Gastrocnemius medialis (tissue), 4 donors: ENCODE measurements at regions not wholly inside any gene's neighbourhood (a gene's known extent, or its start where the extent isn't known, plus 50 kb on each side); places are given as distances from the start of the nearest gene placed in this dataset.

Source experiments
- ATAC-seq, 2 donors: fragments of 150-250 bp; one replicate each; pipeline ENCODE4 v1.9.1; 2016
- DNase-seq, 2 donors: peaks; one replicate each; pipeline ENCODE4 v3.0.0-alpha.2; 2019
- H3K27ac ChIP-seq, 4 donors: fragments of 200-600 bp; sonication (generic); 1 replicate in 1 of 4; 2 replicates in 3 of 4; pipeline ENCODE4 v1.5.1; 2016 to 2018; ENCODE audit warnings: mild to moderate bottlenecking in 2 of 4, moderate library complexity in 1 of 4
- H3K27me3 ChIP-seq, 3 donors: fragments of 200-600 bp; sonication (generic) in 2 of 3; 1 replicate in 1 of 3; 2 replicates in 2 of 3; pipeline versions ENCODE4 v1.5.1 to v1.6.0; 2016 to 2019; ENCODE audit warnings: mild to moderate bottlenecking in 1 of 3, moderate library complexity in 1 of 3
- H3K36me3 ChIP-seq, 2 donors: fragments of 200-600 bp; sonication (generic) in 1 of 2; one replicate each; pipeline ENCODE4 v1.5.1; 2017 to 2018
- H3K4me1 ChIP-seq, 2 donors: fragments of 200-600 bp; sonication (generic) in 1 of 2; one replicate each; pipeline ENCODE4 v1.5.1; 2016 to 2017; ENCODE audit warnings: mild to moderate bottlenecking in 2 of 2
- H3K4me3 ChIP-seq, 4 donors: fragments of 200-600 bp; sonication (generic) in 3 of 4; 1 replicate in 1 of 4; 2 replicates in 3 of 4; pipeline ENCODE4 v1.5.1; 2016 to 2019; ENCODE audit warnings: mild to moderate bottlenecking in 2 of 4
- H3K9me3 ChIP-seq, 3 donors: fragments of 200-600 bp; sonication (generic) in 2 of 3; 1 replicate in 1 of 3; 2 replicates in 2 of 3; pipeline ENCODE4 v1.5.1; 2016 to 2019
- POLR2A ChIP-seq, 2 donors: fragments of 450-650 bp; IDR thresholded peaks; one replicate each; pipeline ENCODE4 v1.6.1; 2017; ENCODE audit warnings: antibody characterized with exemption in 2 of 2, mild to moderate bottlenecking in 2 of 2, moderate library complexity in 2 of 2
- in situ Hi-C, 4 donors: fragments of 200-750 bp; cut with MboI; loops; one replicate each; pipeline versions ENCODE4 v1.15.0 to v1.8.0; 2017; ENCODE audit warnings: low sequenced_read_pairs in 4 of 4
- intact Hi-C: fragments of 100-400 bp; cut with DNase I; formaldehyde crosslinking; loops from one replicate; pipeline ENCODE4 v1.15.1; 2023; ENCODE audit warnings: low total_unique reads
- TF ChIP-seq, protein P1 (sequence below), 5 experiments: fragments of 450-650 bp in 3 of 5; fragments of 200-600 bp in 2 of 5; sonication (generic) in 2 of 5; IDR thresholded peaks in 4 of 5; conservative IDR thresholded peaks in 1 of 5; 1 replicate in 4 of 5; 2 replicates in 1 of 5; pipeline ENCODE4 v1.5.1; 2016 to 2019; ENCODE audit warnings: antibody characterized with exemption in 5 of 5, mild to moderate bottlenecking in 3 of 5, moderate library complexity in 3 of 5

DNA sequence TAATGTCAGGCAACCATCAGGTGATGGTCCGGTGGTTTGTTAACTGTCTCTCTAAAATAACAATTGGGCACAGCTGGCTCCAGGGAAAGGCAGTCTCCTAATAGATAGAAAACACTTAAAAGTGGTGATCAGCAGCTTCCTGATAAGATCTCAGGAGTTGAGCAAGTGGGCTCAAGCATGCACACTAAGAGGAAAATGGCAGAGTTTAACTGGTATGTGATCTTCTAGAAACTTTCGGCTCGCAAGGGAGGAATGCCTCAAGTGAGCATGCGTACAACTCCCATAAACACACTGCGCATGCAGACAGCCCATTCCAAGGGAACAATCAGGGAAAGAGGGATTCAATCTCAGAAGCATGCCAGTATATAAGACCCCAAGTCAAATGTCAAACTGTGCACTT, 52.2 kb upstream of the VTCN1 start:
- ATAC-seq (no peak), DNase-seq (no peak)
- H3K4me1 ChIP-seq: peaks cover 5 to 6% of the 10 kb centered on the region in 2 donors
- TF ChIP-seq POLR2A (IDR thresholded peaks at IDR 0.05): no peak
- TF ChIP-seq, protein P1, sequence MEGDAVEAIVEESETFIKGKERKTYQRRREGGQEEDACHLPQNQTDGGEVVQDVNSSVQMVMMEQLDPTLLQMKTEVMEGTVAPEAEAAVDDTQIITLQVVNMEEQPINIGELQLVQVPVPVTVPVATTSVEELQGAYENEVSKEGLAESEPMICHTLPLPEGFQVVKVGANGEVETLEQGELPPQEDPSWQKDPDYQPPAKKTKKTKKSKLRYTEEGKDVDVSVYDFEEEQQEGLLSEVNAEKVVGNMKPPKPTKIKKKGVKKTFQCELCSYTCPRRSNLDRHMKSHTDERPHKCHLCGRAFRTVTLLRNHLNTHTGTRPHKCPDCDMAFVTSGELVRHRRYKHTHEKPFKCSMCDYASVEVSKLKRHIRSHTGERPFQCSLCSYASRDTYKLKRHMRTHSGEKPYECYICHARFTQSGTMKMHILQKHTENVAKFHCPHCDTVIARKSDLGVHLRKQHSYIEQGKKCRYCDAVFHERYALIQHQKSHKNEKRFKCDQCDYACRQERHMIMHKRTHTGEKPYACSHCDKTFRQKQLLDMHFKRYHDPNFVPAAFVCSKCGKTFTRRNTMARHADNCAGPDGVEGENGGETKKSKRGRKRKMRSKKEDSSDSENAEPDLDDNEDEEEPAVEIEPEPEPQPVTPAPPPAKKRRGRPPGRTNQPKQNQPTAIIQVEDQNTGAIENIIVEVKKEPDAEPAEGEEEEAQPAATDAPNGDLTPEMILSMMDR (IDR thresholded peaks at IDR 0.05 in 4 of 5, conservative IDR thresholded peaks at IDR 0.05 in 1 of 5): no peak
- intact Hi-C loops (no loop called here), in situ Hi-C loops (no loop called here)
- no peaks in the 10 kb centered on the region for H3K9me3 ChIP-seq
- no peaks in the 10 kb centered on the region for H3K36me3 ChIP-seq
- H3K4me3 ChIP-seq: no peak overlapping the region
- no peaks in the 10 kb centered on the region for H3K27me3 ChIP-seq
- H3K27ac ChIP-seq: no peak overlapping the region

DNA sequence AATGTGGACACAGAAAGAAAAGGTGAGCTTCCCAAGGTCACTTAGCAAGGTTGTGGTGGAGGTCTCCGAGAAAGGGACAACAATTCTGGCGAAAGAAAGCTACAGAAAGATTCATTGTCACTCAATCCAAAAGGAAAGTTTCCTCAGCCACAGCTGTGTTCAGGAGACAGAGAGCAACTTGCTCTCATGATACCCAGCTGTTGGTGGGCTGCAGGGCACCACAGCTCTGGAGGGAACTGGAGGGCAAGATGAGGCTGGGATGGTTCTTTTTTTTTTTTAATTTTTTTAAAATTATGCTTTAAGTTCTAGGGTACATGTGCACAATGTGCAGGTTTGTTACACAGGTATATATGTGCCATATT, 50.7 kb upstream of the VTCN1 start:
- DNase-seq: no peak
- no peak for ATAC-seq
- Histone ChIP-seq H3K27me3 (no peaks in the 10 kb centered on the region), H3K27ac (no peak overlapping the region), H3K36me3 (no peaks in the 10 kb centered on the region), H3K9me3 (no peaks in the 10 kb centered on the region), H3K4me1 (no peaks in the 10 kb centered on the region), H3K4me3 (no peak overlapping the region)
- intact Hi-C loops: no loop called here
- no peak for TF ChIP-seq POLR2A (IDR thresholded peaks at IDR 0.05)
- TF ChIP-seq, protein P1 (IDR thresholded peaks at IDR 0.05 in 4 of 5, conservative IDR thresholded peaks at IDR 0.05 in 1 of 5): no peak
- in situ Hi-C loops: no loop called here

DNA sequence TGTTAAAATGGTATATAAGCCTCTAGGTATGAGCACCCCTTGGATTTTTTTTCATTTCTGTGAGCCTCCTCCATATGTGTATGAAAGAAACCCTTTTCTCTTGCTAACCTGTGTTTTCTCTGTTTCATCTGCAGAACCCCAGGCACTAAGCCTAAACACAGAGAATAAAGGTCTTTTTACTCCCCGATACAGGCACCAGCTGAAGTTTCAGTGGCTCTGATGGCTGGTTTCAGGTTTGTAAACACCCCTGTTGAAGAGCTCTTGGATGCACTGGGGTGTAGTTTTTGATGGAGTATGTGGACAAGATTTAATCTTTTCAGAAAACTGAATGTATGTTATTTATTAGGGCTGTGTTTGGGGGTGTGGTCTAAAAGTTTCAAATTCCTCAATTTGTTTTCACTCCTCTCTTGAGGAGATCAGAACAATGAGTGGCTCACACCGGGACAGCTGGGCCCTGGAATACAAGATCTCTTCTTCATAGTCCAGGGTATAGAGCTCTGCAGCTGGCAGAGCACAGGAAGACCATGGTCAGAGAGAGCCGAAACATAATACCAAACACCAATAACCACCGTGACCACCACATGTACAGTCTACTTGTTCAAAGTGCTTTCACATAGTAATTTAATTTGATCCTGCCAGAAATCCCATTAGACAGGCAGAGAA, 50.2 kb upstream of the VTCN1 start:
- no peaks in the 10 kb centered on the region for H3K27me3 ChIP-seq
- H3K9me3 ChIP-seq: no peaks in the 10 kb centered on the region
- no peak for ATAC-seq
- intact Hi-C loops: no loop called here
- in situ Hi-C loops: no loop called here
- no peaks in the 10 kb centered on the region for H3K36me3 ChIP-seq
- DNase-seq: no peak
- no peak overlapping the region for H3K4me3 ChIP-seq
- TF ChIP-seq, protein P1 (IDR thresholded peaks at IDR 0.05 in 4 of 5, conservative IDR thresholded peaks at IDR 0.05 in 1 of 5): no peak
- TF ChIP-seq POLR2A (IDR thresholded peaks at IDR 0.05): no peak
- H3K4me1 ChIP-seq: no peaks in the 10 kb centered on the region
- no peak overlapping the region for H3K27ac ChIP-seq
